Natural killer cell treated with Interleukin-12 subunit alpha and Interleukin-12 subunit beta and Interleukin-15 and Interleukin-18, amount 100 ng/mL, for 72 hours (primary cell): ENCODE measurements at regions not wholly inside any gene's neighbourhood (a gene's known extent, or its start where the extent isn't known, plus 50 kb on each side); places are given as distances from the start of the nearest gene placed in this dataset.

Source experiments
- ATAC-seq, 2 donors: fragments of 150-1000 bp; cut with Tn5 transposase in 1 of 2; sonication (Bioruptor Pico), chemical (Tn5 transposase) in 1 of 2; 2 replicates each; pipeline ENCODE4 v1.10.0; 2021
- DNase-seq: peaks from one replicate; pipeline ENCODE4 v3.0.0; 2022; ENCODE audit warnings: low spot score
- H3K27ac Mint-ChIP-seq, 2 donors: 1 replicate in 1 of 2; 2 replicates in 1 of 2; pipeline ENCODE4 v1.8.0; 2022; ENCODE audit warnings: mixed read lengths in 2 of 2, mild to moderate bottlenecking in 1 of 2, moderate library complexity in 1 of 2
- H3K27me3 Mint-ChIP-seq, 2 donors: 1 replicate in 1 of 2; 2 replicates in 1 of 2; pipeline ENCODE4 v1.8.0; 2022; ENCODE audit warnings: mixed read lengths in 2 of 2
- H3K36me3 Mint-ChIP-seq: one replicate; pipeline ENCODE4 v1.8.0; 2022; ENCODE audit warnings: mixed read lengths
- H3K4me1 Mint-ChIP-seq, 2 donors: 1 replicate in 1 of 2; 2 replicates in 1 of 2; pipeline ENCODE4 v1.8.0; 2022; ENCODE audit warnings: low read depth in 2 of 2, mixed read lengths in 2 of 2, mild to moderate bottlenecking in 1 of 2
- H3K4me3 Mint-ChIP-seq: one replicate; pipeline ENCODE4 v1.8.0; 2022; ENCODE audit warnings: mixed read lengths
- H3K9me3 Mint-ChIP-seq: 2 replicates; pipeline ENCODE4 v1.8.0; 2022; ENCODE audit warnings: mixed read lengths

DNA sequence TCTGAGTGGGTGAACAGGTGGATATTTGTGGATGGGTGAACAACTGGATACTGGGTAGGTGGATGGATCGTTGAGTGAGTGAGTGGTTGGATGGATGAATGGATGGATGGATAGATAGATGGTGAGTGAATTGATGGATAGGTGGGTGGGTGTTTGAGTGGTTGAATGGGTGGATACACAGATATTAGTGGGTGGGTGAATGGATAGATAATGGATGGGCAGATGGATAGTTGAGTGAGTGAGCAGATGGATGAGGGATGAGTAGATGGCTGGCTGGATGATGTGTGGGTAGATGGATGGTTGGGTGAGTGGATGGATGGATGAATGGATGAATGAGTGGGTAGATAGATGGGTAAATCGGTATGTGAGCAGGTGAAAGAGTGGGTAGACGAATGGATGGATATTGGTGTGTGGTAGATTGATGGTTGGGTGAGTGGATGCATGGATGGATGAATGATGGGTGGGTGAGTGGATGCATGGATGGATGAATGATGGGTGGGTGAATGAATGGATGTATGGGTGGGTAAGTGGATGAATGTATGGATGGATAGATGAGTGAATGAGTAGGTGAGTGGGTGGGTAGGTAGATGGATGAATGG lies 406.7 kb downstream of the MN1 start:
- Mint-ChIP-seq H3K27me3 (peaks cover 14 to 21% of the 10 kb centered on the region in 2 donors), H3K4me1 (no peaks in the 10 kb centered on the region), H3K9me3 (no peaks in the 10 kb centered on the region), H3K4me3 (no peak overlapping the region), H3K36me3 (no peaks in the 10 kb centered on the region), H3K27ac (no peak overlapping the region)
- ATAC-seq (no peak), DNase-seq (no peak)

DNA sequence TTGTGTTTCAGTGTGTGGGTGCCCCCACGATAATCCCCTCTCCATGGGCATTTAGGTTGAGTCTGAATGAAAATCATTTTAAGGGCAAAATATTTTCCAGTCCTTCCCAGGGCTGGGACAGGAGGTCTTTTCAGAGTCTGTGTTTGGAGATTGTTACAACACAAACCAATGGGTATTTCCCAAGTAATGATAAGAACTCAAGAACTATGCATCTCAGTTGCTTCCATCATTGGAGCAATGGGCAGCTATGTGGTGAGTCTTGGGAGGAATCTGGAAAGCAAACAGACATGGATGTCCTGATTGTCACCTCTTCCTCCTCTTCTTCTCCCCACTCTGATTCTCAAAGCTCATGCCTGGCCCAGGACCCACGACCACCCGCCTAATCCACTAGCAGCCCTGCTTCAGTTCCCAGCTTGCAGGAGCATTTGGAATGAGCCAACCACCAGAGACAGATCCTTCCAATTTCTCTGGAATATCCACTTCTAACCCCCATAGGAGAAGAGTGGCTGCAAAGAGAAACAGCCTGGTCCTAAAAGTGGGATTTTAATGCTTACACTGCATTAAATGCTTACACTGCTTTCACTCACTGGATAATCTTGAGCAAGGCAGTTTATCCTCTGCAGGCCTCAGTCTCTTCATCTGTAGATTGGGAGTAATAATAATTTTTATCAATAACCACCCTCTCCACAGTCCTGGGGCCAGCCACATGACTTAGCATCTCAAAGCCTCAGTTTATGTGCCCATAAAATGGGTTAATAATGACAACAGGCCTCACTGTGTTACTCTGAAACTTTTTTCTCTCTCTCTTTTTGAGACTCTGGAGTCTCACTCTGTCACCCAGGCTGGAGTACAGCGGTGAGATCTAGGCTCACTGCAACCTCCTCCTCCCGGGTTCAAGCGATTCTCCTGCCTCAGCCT lies 404.3 kb downstream of the MN1 start:
- DNase-seq (no peak), ATAC-seq (no peak)
- H3K4me1 Mint-ChIP-seq: no peaks in the 10 kb centered on the region
- H3K36me3 Mint-ChIP-seq: no peaks in the 10 kb centered on the region
- no peak overlapping the region for H3K27ac Mint-ChIP-seq
- H3K27me3 Mint-ChIP-seq: peaks cover 15 to 38% of the 10 kb centered on the region in 2 donors
- no peak overlapping the region for H3K4me3 Mint-ChIP-seq
- H3K9me3 Mint-ChIP-seq: no peaks in the 10 kb centered on the region

GRCh38 chr22:27397954-27398342 lies 403.6 kb downstream of the MN1 start:
- Mint-ChIP-seq H3K9me3 (no peaks in the 10 kb centered on the region), H3K4me1 (no peaks in the 10 kb centered on the region), H3K4me3 (no peak overlapping the region), H3K27me3 (peaks cover 17 to 42% of the 10 kb centered on the region in 2 donors), H3K36me3 (no peaks in the 10 kb centered on the region), H3K27ac (no peak overlapping the region)
- no peak for DNase-seq
- ATAC-seq: no peak

- H3K27ac Mint-ChIP-seq: no peak overlapping the region
- ATAC-seq (no peak), DNase-seq (no peak)
- no peaks in the 10 kb centered on the region for H3K36me3 Mint-ChIP-seq
- no peaks in the 10 kb centered on the region for H3K4me1 Mint-ChIP-seq
- no peak overlapping the region for H3K4me3 Mint-ChIP-seq
- no peaks in the 10 kb centered on the region for H3K9me3 Mint-ChIP-seq
- peaks cover 17 to 41% of the 10 kb centered on the region in 2 donors for H3K27me3 Mint-ChIP-seq
These were observed 402.4 kb downstream of the MN1 start for GRCh38 chr22:27399161-27399560.

DNA sequence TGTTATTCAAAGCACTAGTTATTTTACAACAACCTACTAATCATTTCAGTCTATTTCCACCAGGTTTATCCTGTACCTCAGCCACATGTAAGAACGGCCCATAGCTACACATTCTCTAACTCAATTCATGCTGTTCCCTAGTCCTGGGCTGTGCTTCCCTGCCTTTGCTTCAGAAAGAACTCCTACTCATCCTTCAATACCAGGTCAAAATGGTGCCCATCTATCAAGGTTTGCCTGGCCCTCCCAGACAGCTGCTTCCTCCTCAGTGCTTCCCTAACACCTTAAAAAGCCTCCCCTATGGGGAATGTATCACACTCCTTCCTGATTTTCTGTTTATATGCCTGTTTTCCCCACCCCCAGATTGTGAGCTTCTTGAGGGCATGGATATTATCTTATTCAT lies 400.7 kb downstream of the MN1 start:
- ATAC-seq (no peak), DNase-seq (peak; percentile 12)
- H3K36me3 Mint-ChIP-seq: no peaks in the 10 kb centered on the region
- H3K9me3 Mint-ChIP-seq: no peaks in the 10 kb centered on the region
- no peaks in the 10 kb centered on the region for H3K4me1 Mint-ChIP-seq
- H3K27me3 Mint-ChIP-seq: peaks cover 14 to 36% of the 10 kb centered on the region in 2 donors
- H3K27ac Mint-ChIP-seq: no peak overlapping the region
- H3K4me3 Mint-ChIP-seq: no peak overlapping the region

GRCh38 chr22:27401321-27401720 lies 400.2 kb downstream of the MN1 start:
- Mint-ChIP-seq H3K36me3 (no peaks in the 10 kb centered on the region), H3K27ac (no peak overlapping the region), H3K4me1 (no peaks in the 10 kb centered on the region), H3K27me3 (peaks cover 14 to 36% of the 10 kb centered on the region in 2 donors), H3K9me3 (no peaks in the 10 kb centered on the region), H3K4me3 (no peak overlapping the region)
- no peak for ATAC-seq
- DNase-seq: peak; percentile 12

GRCh38 chr22:27404441-27404840 lies 397.1 kb downstream of the MN1 start:
- peak; percentile 1 for DNase-seq
- no peak for ATAC-seq
- H3K4me3 Mint-ChIP-seq: no peak overlapping the region
- H3K27ac Mint-ChIP-seq: no peak overlapping the region
- peaks cover 0 to 3% of the 10 kb centered on the region in 2 donors for H3K4me1 Mint-ChIP-seq
- no peaks in the 10 kb centered on the region for H3K36me3 Mint-ChIP-seq
- no peaks in the 10 kb centered on the region for H3K9me3 Mint-ChIP-seq
- peaks cover 15 to 45% of the 10 kb centered on the region in 2 donors for H3K27me3 Mint-ChIP-seq

DNA sequence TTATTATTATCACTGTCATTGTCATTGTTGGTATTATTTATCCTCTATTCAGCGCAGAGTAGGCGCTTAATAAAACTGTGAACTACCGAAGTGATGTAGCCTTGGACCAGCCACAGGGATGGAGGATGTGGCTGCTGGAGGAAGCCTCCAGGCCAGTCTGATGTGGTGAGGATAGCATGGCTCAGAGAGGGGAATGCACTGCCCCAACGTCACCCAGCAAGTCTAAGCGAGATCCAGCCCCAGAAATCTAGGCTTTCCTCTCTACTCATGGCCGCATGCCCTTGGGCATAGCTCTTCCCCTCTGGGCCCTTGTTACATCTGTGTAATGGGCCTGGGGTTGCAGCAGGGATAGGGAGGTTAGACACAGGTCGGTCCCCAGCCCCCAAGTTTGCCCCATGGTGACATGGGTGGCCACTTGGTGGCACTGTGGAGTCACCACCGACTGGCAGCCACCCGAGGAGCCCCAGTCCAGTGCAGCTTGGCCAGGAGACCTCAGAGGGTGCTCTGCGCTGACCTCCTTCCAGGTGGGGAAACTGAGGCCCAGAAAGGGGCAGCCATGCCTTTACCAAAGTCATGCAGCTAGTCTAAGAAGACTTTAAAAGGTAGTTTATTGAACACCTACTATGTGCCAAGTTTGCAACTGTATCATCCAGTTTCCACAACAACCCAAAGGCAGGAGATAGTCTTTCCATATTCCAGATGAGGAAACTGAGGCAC lies 395.7 kb downstream of the MN1 start:
- H3K4me3 Mint-ChIP-seq: no peak overlapping the region

GRCh38 chr22:27406389-27406861 lies 395.1 kb downstream of the MN1 start:
- no peaks in the 10 kb centered on the region for H3K36me3 Mint-ChIP-seq

More for the DNA sequence above, 395.7 kb downstream of the MN1 start:
- peaks cover 0 to 3% of the 10 kb centered on the region in 2 donors for H3K4me1 Mint-ChIP-seq
- peaks cover 15 to 43% of the 10 kb centered on the region in 2 donors for H3K27me3 Mint-ChIP-seq
- no peak for ATAC-seq
- no peaks in the 10 kb centered on the region for H3K36me3 Mint-ChIP-seq
- DNase-seq: peak; percentile 41
- no peak overlapping the region for H3K27ac Mint-ChIP-seq
- H3K9me3 Mint-ChIP-seq: no peaks in the 10 kb centered on the region

GRCh38 chr22:27407369-27407985 lies 394.1 kb downstream of the MN1 start:
- H3K4me1 Mint-ChIP-seq: peaks cover 0 to 3% of the 10 kb centered on the region in 2 donors
- H3K36me3 Mint-ChIP-seq: no peaks in the 10 kb centered on the region
- ATAC-seq: no peak
- H3K27me3 Mint-ChIP-seq: peaks cover 15 to 26% of the 10 kb centered on the region in 2 donors
- H3K4me3 Mint-ChIP-seq: no peak overlapping the region
- DNase-seq: peak; percentile 13
- no peaks in the 10 kb centered on the region for H3K9me3 Mint-ChIP-seq
- no peak overlapping the region for H3K27ac Mint-ChIP-seq

More at GRCh38 chr22:27406389-27406861, 395.1 kb downstream of the MN1 start:
- Mint-ChIP-seq H3K27me3 (peaks cover 15 to 37% of the 10 kb centered on the region in 2 donors), H3K4me1 (peaks cover 0 to 3% of the 10 kb centered on the region in 2 donors), H3K4me3 (no peak overlapping the region), H3K27ac (no peak overlapping the region), H3K9me3 (no peaks in the 10 kb centered on the region)
- no peak for ATAC-seq
- DNase-seq: peak; percentile 1

- ATAC-seq: no peak
- H3K4me1 Mint-ChIP-seq: peaks cover 0 to 3% of the 10 kb centered on the region in 2 donors
- H3K36me3 Mint-ChIP-seq: no peaks in the 10 kb centered on the region
- DNase-seq: peak; percentile 38
- no peak overlapping the region for H3K27ac Mint-ChIP-seq
- H3K4me3 Mint-ChIP-seq: no peak overlapping the region
- H3K9me3 Mint-ChIP-seq: no peaks in the 10 kb centered on the region
- peaks cover 15 to 24% of the 10 kb centered on the region in 2 donors for H3K27me3 Mint-ChIP-seq
These were observed 393.5 kb downstream of the MN1 start for GRCh38 chr22:27408068-27408467.

GRCh38 chr22:27409299-27409698 lies 392.3 kb downstream of the MN1 start:
- DNase-seq: peak; percentile 38
- no peak overlapping the region for H3K4me3 Mint-ChIP-seq
- no peak for ATAC-seq
- no peaks in the 10 kb centered on the region for H3K36me3 Mint-ChIP-seq
- no peaks in the 10 kb centered on the region for H3K9me3 Mint-ChIP-seq
- no peak overlapping the region for H3K27ac Mint-ChIP-seq
- peaks cover 0 to 3% of the 10 kb centered on the region in 2 donors for H3K4me1 Mint-ChIP-seq
- peaks cover 15 to 24% of the 10 kb centered on the region in 2 donors for H3K27me3 Mint-ChIP-seq

DNA sequence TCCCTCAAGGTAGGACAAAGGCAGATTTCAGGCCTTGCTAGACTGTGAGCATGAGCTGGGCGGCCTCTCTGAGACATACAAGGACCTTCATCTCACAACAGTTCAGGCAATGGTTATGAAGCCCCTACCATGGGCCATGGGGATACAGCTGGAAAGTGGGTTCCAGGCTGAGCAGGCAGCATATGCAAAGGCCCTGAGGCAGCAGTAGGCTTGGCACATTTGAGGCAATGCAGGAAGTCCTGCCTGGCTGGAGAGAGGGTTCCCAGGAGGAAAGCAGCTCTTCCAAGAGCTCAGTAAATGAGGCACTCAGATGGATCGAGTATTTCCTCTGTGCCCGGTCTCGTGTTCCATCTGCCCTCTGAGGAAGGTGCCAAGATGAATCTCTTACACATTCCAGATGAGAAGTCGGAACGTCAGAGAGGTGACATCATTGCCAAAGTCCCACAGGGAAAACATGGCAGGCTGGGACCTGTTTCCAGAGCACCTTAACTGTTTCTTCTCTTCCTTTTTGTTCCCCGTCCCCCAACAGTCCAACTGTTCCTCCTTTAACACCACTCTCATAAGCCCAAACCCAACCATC lies 388.6 kb downstream of the MN1 start:
- H3K4me1 Mint-ChIP-seq: peaks cover 0 to 3% of the 10 kb centered on the region in 2 donors
- H3K9me3 Mint-ChIP-seq: no peaks in the 10 kb centered on the region
- H3K27ac Mint-ChIP-seq: no peak overlapping the region
- peak; percentile 34 for DNase-seq
- no peaks in the 10 kb centered on the region for H3K36me3 Mint-ChIP-seq
- no peak overlapping the region for H3K4me3 Mint-ChIP-seq
- peaks cover 22 to 26% of the 10 kb centered on the region in 2 donors for H3K27me3 Mint-ChIP-seq
- ATAC-seq: peak in 1 of 2 donors; percentile 15
